IPS-15b (cell line): ENCODE measurements at regions not wholly inside any gene's neighbourhood (a gene's known extent, or its start where the extent isn't known, plus 50 kb on each side); places are given as distances from the start of the nearest gene placed in this dataset.
"Not testable (repeated sequence)": the region's sequence is repeated elsewhere in the genome, so short reads cannot be mapped to it uniquely, and the experiment has no call there.

Source experiments
- H3K27me3 ChIP-seq: one replicate; pipeline ENCODE4 v1.6.1; 2013; ENCODE audit warnings: low read length; ENCODE audit not compliant: control insufficient read depth, insufficient read depth
- H3K36me3 ChIP-seq: one replicate; pipeline ENCODE4 v1.6.1; 2013; ENCODE audit warnings: low read length; ENCODE audit not compliant: control insufficient read depth, insufficient read depth
- H3K4me1 ChIP-seq: one replicate; pipeline ENCODE4 v1.6.1; 2013; ENCODE audit warnings: mild to moderate bottlenecking, low read length; ENCODE audit not compliant: control insufficient read depth, insufficient read depth
- H3K4me3 ChIP-seq: one replicate; pipeline ENCODE4 v1.5.1; 2013; ENCODE audit warnings: low read depth, low read length
- H3K9ac ChIP-seq: one replicate; pipeline ENCODE4 v1.6.1; 2013; ENCODE audit warnings: low read depth, mild to moderate bottlenecking, low read length
- H3K9me3 ChIP-seq: one replicate; pipeline ENCODE4 v1.6.1; 2013; ENCODE audit warnings: mild to moderate bottlenecking, low read length; ENCODE audit not compliant: control insufficient read depth, insufficient read depth

GRCh38 chr11:22528612-22529429, 96.8 kb downstream of the FANCF start:
- not testable (repeated sequence) for H3K4me1 ChIP-seq, H3K9me3 ChIP-seq, H3K27me3 ChIP-seq, H3K36me3 ChIP-seq
- H3K4me3 ChIP-seq = peak overlapping the region; percentile 41
- H3K9ac ChIP-seq = peak overlapping the region; percentile 24

GRCh38 chr11:22522225-22522624, 103.4 kb downstream of the FANCF start:
- no peak overlapping the region for H3K9ac ChIP-seq
- no peak overlapping the region for H3K4me3 ChIP-seq

GRCh38 chr11:22521226-22521625, 104.4 kb downstream of the FANCF start:
- Histone ChIP-seq H3K4me1 (no peaks in the 10 kb centered on the region), H3K4me3 (no peak overlapping the region), H3K9me3 (no peaks in the 10 kb centered on the region), H3K27me3 (no peaks in the 10 kb centered on the region), H3K36me3 (no peaks in the 10 kb centered on the region), H3K9ac (no peak overlapping the region)

More at GRCh38 chr11:22522225-22522624, 103.4 kb downstream of the FANCF start:
- Histone ChIP-seq H3K4me1 (no peaks in the 10 kb centered on the region), H3K36me3 (no peaks in the 10 kb centered on the region), H3K27me3 (no peaks in the 10 kb centered on the region), H3K9me3 (no peaks in the 10 kb centered on the region)

- no peak overlapping the region for H3K9ac ChIP-seq
- no peaks in the 10 kb centered on the region for H3K27me3 ChIP-seq
- no peaks in the 10 kb centered on the region for H3K9me3 ChIP-seq
- no peaks in the 10 kb centered on the region for H3K36me3 ChIP-seq
- H3K4me3 ChIP-seq = no peak overlapping the region
- H3K4me1 ChIP-seq = no peaks in the 10 kb centered on the region
These were observed 105.1 kb downstream of the FANCF start for GRCh38 chr11:22520521-22520920.

- H3K4me1 ChIP-seq, H3K27me3 ChIP-seq, H3K9me3 ChIP-seq, H3K36me3 ChIP-seq, H3K4me3 ChIP-seq, H3K9ac ChIP-seq: not testable (repeated sequence)
These were observed 107.3 kb downstream of the FANCF start for GRCh38 chr11:22518344-22518743.

GRCh38 chr11:22516111-22516510, 109.5 kb downstream of the FANCF start:
- no peak overlapping the region for H3K9ac ChIP-seq
- no peaks in the 10 kb centered on the region for H3K27me3 ChIP-seq
- H3K36me3 ChIP-seq = no peaks in the 10 kb centered on the region
- no peaks in the 10 kb centered on the region for H3K9me3 ChIP-seq
- H3K4me3 ChIP-seq = no peak overlapping the region
- H3K4me1 ChIP-seq = no peaks in the 10 kb centered on the region

- H3K36me3 ChIP-seq = no peaks in the 10 kb centered on the region
- no peaks in the 10 kb centered on the region for H3K4me1 ChIP-seq
- H3K4me3 ChIP-seq = no peak overlapping the region
- H3K27me3 ChIP-seq = no peaks in the 10 kb centered on the region
- no peak overlapping the region for H3K9ac ChIP-seq
- H3K9me3 ChIP-seq = no peaks in the 10 kb centered on the region
These were observed 113.2 kb downstream of the FANCF start for GRCh38 chr11:22512457-22512856.

- H3K9ac ChIP-seq = no peak overlapping the region
These were observed 114.9 kb downstream of the FANCF start for GRCh38 chr11:22510741-22511140.

GRCh38 chr11:22510010-22510409, 115.6 kb downstream of the FANCF start:
- no peak overlapping the region for H3K9ac ChIP-seq
- no peaks in the 10 kb centered on the region for H3K4me1 ChIP-seq
- no peaks in the 10 kb centered on the region for H3K9me3 ChIP-seq
- no peaks in the 10 kb centered on the region for H3K36me3 ChIP-seq
- H3K27me3 ChIP-seq = no peaks in the 10 kb centered on the region
- H3K4me3 ChIP-seq = no peak overlapping the region

More at GRCh38 chr11:22510741-22511140, 114.9 kb downstream of the FANCF start:
- H3K4me1 ChIP-seq = no peaks in the 10 kb centered on the region
- no peaks in the 10 kb centered on the region for H3K9me3 ChIP-seq
- no peaks in the 10 kb centered on the region for H3K27me3 ChIP-seq
- H3K36me3 ChIP-seq = no peaks in the 10 kb centered on the region
- no peak overlapping the region for H3K4me3 ChIP-seq

- Histone ChIP-seq H3K36me3 (no peaks in the 10 kb centered on the region), H3K27me3 (no peaks in the 10 kb centered on the region), H3K4me1 (no peaks in the 10 kb centered on the region), H3K9me3 (no peaks in the 10 kb centered on the region), H3K9ac (no peak overlapping the region), H3K4me3 (no peak overlapping the region)
These were observed 117.0 kb downstream of the FANCF start for GRCh38 chr11:22508665-22509064.

- Histone ChIP-seq H3K27me3 (no peaks in the 10 kb centered on the region), H3K4me3 (no peak overlapping the region), H3K36me3 (no peaks in the 10 kb centered on the region), H3K4me1 (no peaks in the 10 kb centered on the region), H3K9ac (no peak overlapping the region), H3K9me3 (no peaks in the 10 kb centered on the region)
These were observed 128.1 kb downstream of the FANCF start for GRCh38 chr11:22497474-22497873.

- Histone ChIP-seq H3K4me1 (peaks cover 2% of the 10 kb centered on the region), H3K9ac (no peak overlapping the region), H3K4me3 (no peak overlapping the region)
These were observed 133.9 kb downstream of the FANCF start for GRCh38 chr11:22491555-22492225.

More at GRCh38 chr11:22491555-22492225, 133.9 kb downstream of the FANCF start:
- Histone ChIP-seq H3K36me3 (no peaks in the 10 kb centered on the region), H3K27me3 (no peaks in the 10 kb centered on the region), H3K9me3 (no peaks in the 10 kb centered on the region)
